Rectal smooth muscle tissue (tissue), 1 donor: ENCODE measurements at regions not wholly inside any gene's neighbourhood (a gene's known extent, or its start where the extent isn't known, plus 50 kb on each side); places are given as distances from the start of the nearest gene placed in this dataset.

Experiments
- H3K27ac ChIP-seq: one replicate; pipeline ENCODE4 v1.7.0; 2013; ENCODE audit warnings: low read depth, low read length, inconsistent platforms
- H3K27me3 ChIP-seq: one replicate; pipeline ENCODE4 v1.7.0; 2013; ENCODE audit warnings: low read length; ENCODE audit not compliant: control insufficient read depth, insufficient read depth
- H3K36me3 ChIP-seq: one replicate; pipeline ENCODE4 v1.7.0; 2013; ENCODE audit warnings: low read length; ENCODE audit not compliant: control insufficient read depth, insufficient read depth
- H3K4me1 ChIP-seq: one replicate; pipeline ENCODE4 v1.7.0; 2013; ENCODE audit warnings: low read length; ENCODE audit not compliant: control insufficient read depth, insufficient read depth
- H3K4me3 ChIP-seq: one replicate; pipeline ENCODE4 v1.7.0; 2013; ENCODE audit warnings: low read length
- H3K9ac ChIP-seq: one replicate; pipeline ENCODE4 v1.7.0; 2013; ENCODE audit warnings: low read length

GRCh38 chr15:95457520-95457919 is 873.0 kb upstream of the NR2F2 start:
- Histone ChIP-seq H3K9ac (no peak overlapping the region), H3K4me1 (no peaks in the 10 kb centered on the region), H3K4me3 (no peak overlapping the region), H3K27ac (no peak overlapping the region), H3K27me3 (no peaks in the 10 kb centered on the region), H3K36me3 (no peaks in the 10 kb centered on the region)

GRCh38 chr15:95458721-95459120 is 871.8 kb upstream of the NR2F2 start:
- no peaks in the 10 kb centered on the region for H3K4me1 ChIP-seq
- no peak overlapping the region for H3K9ac ChIP-seq
- H3K27ac ChIP-seq: no peak overlapping the region
- H3K27me3 ChIP-seq: no peaks in the 10 kb centered on the region
- H3K4me3 ChIP-seq: no peak overlapping the region
- H3K36me3 ChIP-seq: no peaks in the 10 kb centered on the region

GRCh38 chr15:95459273-95459672 is 871.2 kb upstream of the NR2F2 start:
- H3K36me3 ChIP-seq: no peaks in the 10 kb centered on the region
- H3K4me3 ChIP-seq: no peak overlapping the region
- no peaks in the 10 kb centered on the region for H3K4me1 ChIP-seq
- no peak overlapping the region for H3K9ac ChIP-seq
- H3K27me3 ChIP-seq: no peaks in the 10 kb centered on the region
- no peak overlapping the region for H3K27ac ChIP-seq

GRCh38 chr15:95464509-95464908 is 866.0 kb upstream of the NR2F2 start:
- Histone ChIP-seq H3K4me3 (no peak overlapping the region), H3K27me3 (no peaks in the 10 kb centered on the region), H3K27ac (no peak overlapping the region), H3K36me3 (no peaks in the 10 kb centered on the region), H3K4me1 (no peaks in the 10 kb centered on the region), H3K9ac (no peak overlapping the region)

- no peaks in the 10 kb centered on the region for H3K27me3 ChIP-seq
- H3K9ac ChIP-seq: no peak overlapping the region
- H3K4me3 ChIP-seq: no peak overlapping the region
- no peaks in the 10 kb centered on the region for H3K36me3 ChIP-seq
- H3K4me1 ChIP-seq: no peaks in the 10 kb centered on the region
- H3K27ac ChIP-seq: no peak overlapping the region
Measured at GRCh38 chr15:95468820-95469219, 861.7 kb upstream of the NR2F2 start.

GRCh38 chr15:95469496-95470000 is 861.0 kb upstream of the NR2F2 start:
- no peaks in the 10 kb centered on the region for H3K27me3 ChIP-seq
- H3K27ac ChIP-seq: no peak overlapping the region
- H3K9ac ChIP-seq: no peak overlapping the region
- no peaks in the 10 kb centered on the region for H3K4me1 ChIP-seq
- H3K4me3 ChIP-seq: no peak overlapping the region
- H3K36me3 ChIP-seq: no peaks in the 10 kb centered on the region

GRCh38 chr15:95470529-95470928 is 860.0 kb upstream of the NR2F2 start:
- no peak overlapping the region for H3K4me3 ChIP-seq
- H3K27me3 ChIP-seq: no peaks in the 10 kb centered on the region
- H3K27ac ChIP-seq: no peak overlapping the region
- H3K4me1 ChIP-seq: no peaks in the 10 kb centered on the region
- H3K36me3 ChIP-seq: no peaks in the 10 kb centered on the region
- H3K9ac ChIP-seq: no peak overlapping the region

- Histone ChIP-seq H3K4me1 (no peaks in the 10 kb centered on the region), H3K4me3 (no peak overlapping the region), H3K27me3 (no peaks in the 10 kb centered on the region), H3K27ac (no peak overlapping the region), H3K36me3 (no peaks in the 10 kb centered on the region), H3K9ac (no peak overlapping the region)
Measured at GRCh38 chr15:95470997-95471689, 859.4 kb upstream of the NR2F2 start.

- H3K27me3 ChIP-seq: no peaks in the 10 kb centered on the region
- no peak overlapping the region for H3K27ac ChIP-seq
Measured at GRCh38 chr15:95471690-95472086, 858.8 kb upstream of the NR2F2 start.

DNA sequence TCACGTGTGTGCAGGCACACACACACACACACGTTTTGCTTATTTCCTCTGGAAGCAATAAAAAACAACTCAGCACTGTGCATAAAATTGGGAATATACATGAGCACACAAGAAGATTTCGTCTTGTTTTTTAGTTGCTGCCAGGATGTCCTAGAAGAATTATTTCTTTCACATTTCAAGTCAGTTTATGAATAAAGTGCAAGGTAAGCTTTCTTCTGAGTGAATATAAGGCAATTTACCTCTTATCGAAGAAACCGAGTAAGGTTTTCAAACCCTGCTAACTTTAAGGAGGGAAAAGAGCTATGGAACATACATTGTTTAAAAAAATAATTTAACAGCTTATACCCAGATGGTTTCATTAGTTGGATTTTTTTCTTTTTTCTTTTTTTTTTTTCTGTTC is 855.4 kb upstream of the NR2F2 start:
- Histone ChIP-seq H3K4me1 (no peaks in the 10 kb centered on the region), H3K4me3 (no peak overlapping the region), H3K27me3 (no peaks in the 10 kb centered on the region), H3K36me3 (no peaks in the 10 kb centered on the region), H3K27ac (no peak overlapping the region), H3K9ac (no peak overlapping the region)

More at GRCh38 chr15:95471690-95472086, 858.8 kb upstream of the NR2F2 start:
- Histone ChIP-seq H3K36me3 (no peaks in the 10 kb centered on the region), H3K9ac (no peak overlapping the region), H3K4me3 (no peak overlapping the region), H3K4me1 (no peaks in the 10 kb centered on the region)

- H3K27me3 ChIP-seq: no peaks in the 10 kb centered on the region
- no peak overlapping the region for H3K4me3 ChIP-seq
- H3K27ac ChIP-seq: no peak overlapping the region
- H3K36me3 ChIP-seq: no peaks in the 10 kb centered on the region
- no peaks in the 10 kb centered on the region for H3K4me1 ChIP-seq
- no peak overlapping the region for H3K9ac ChIP-seq
Measured at GRCh38 chr15:95479308-95479707, 851.2 kb upstream of the NR2F2 start.

DNA sequence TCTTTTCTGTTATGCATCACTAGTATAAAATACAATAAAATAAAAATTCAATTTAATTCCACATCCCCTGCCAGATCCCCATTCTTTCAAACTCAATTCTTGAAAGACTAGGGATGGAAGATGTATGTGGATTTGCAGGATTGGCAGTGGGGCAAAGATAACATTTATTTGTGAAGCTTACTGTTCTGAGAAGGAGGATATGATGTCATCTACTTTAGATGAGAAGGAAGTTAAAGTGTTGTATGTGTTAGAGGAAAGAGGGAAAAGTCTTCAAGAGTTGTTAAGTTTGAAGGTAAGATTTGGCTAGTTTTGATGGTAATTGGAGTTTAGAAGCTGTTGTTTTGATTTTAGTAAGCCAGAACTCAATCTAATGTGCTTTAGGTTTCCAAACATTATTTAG is 845.1 kb upstream of the NR2F2 start:
- no peak overlapping the region for H3K27ac ChIP-seq
- H3K4me3 ChIP-seq: no peak overlapping the region
- H3K27me3 ChIP-seq: no peaks in the 10 kb centered on the region
- H3K4me1 ChIP-seq: no peaks in the 10 kb centered on the region
- H3K9ac ChIP-seq: no peak overlapping the region
- H3K36me3 ChIP-seq: no peaks in the 10 kb centered on the region

DNA sequence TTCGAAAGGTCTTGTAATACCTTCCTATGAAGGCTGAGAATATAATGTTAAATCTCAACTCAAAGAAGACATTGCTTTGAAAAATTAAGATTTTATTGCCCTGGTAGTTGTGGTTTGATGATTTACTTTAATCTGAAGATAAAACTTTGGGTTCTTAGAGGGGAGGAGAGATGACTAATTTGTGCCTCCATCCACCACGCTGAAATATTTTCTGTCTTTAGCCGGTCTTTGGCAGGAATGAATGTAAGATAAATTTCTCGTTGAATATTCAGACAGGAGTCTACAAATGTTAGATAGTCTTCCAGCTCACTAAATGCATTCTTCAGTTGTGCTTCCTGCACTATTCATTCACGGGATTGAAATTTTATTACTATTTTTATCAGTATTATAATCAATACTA is 844.3 kb upstream of the NR2F2 start:
- Histone ChIP-seq H3K4me3 (no peak overlapping the region), H3K9ac (no peak overlapping the region), H3K27me3 (no peaks in the 10 kb centered on the region), H3K27ac (no peak overlapping the region), H3K36me3 (no peaks in the 10 kb centered on the region), H3K4me1 (no peaks in the 10 kb centered on the region)
